OCI-LY7 (cell line): ENCODE measurements at regions not wholly inside any gene's neighbourhood (a gene's known extent, or its start where the extent isn't known, plus 50 kb on each side); places are given as distances from the start of the nearest gene placed in this dataset.

Source experiments
- BruUV-seq: library from RNA; stranded (reverse); fragments of 400-500 nt; replicated peaks from 2 replicates; lab custom pipeline; 2021; lab: Mats Ljungman, UMichigan
- CTCF ChIA-PET: fragments of 300-600 bp; sonication (Branson Sonifier 250); formaldehyde crosslinking; loops from one replicate; lab custom pipeline; 2022; ENCODE audit warnings: antibody characterized with exemption; ENCODE audit not compliant: unreplicated experiment; lab: Charles Lee
- POLR2A ChIA-PET: fragments of 300-600 bp; sonication (Branson Sonifier 250); formaldehyde crosslinking; loops from one replicate; lab custom pipeline; 2022; ENCODE audit warnings: antibody characterized with exemption; lab: Charles Lee
- DNase-seq: peaks from one replicate; pipeline ENCODE4 v3.0.0-alpha.2; 2015; ENCODE audit warnings: low spot score
- H2AFZ ChIP-seq: fragments of 200-600 bp; sonication (generic), shearing (Covaris generic); 2 replicates; pipeline ENCODE4 v1.6.1; 2014; ENCODE audit warnings: mild to moderate bottlenecking, antibody characterized with exemption, low read length, moderate library complexity
- H3K27ac ChIP-seq: fragments of 200-600 bp; sonication (generic); 2 replicates; pipeline ENCODE4 v1.5.1; 2014; ENCODE audit warnings: mixed run types, low read depth, mild to moderate bottlenecking, moderate library complexity, low read length, inconsistent platforms; ENCODE audit not compliant: poor library complexity, severe bottlenecking
- H3K36me3 ChIP-seq: fragments of 200-600 bp; sonication (generic); 2 replicates; pipeline ENCODE4 v1.6.1; 2014; ENCODE audit warnings: mild to moderate bottlenecking, antibody characterized with exemption, low read length, moderate library complexity, mixed read lengths; ENCODE audit not compliant: insufficient read depth
- H3K4me1 ChIP-seq: fragments of 200-600 bp; sonication (generic); 2 replicates; pipeline ENCODE4 v1.5.1; 2014; ENCODE audit warnings: mild to moderate bottlenecking, low read length; ENCODE audit not compliant: insufficient read depth, poor library complexity, severe bottlenecking
- H3K4me2 ChIP-seq: fragments of 200-600 bp; sonication (generic); 2 replicates; pipeline ENCODE4 v1.6.1; 2014; ENCODE audit warnings: mild to moderate bottlenecking, low read length
- H3K4me3 ChIP-seq: fragments of 200-600 bp; sonication (generic); 2 replicates; pipeline ENCODE4 v1.5.1; 2014; ENCODE audit warnings: mild to moderate bottlenecking, low read depth, low read length; ENCODE audit not compliant: poor library complexity, severe bottlenecking
- H3K79me2 ChIP-seq: fragments of 200-600 bp; sonication (generic); 2 replicates; pipeline ENCODE4 v1.6.1; 2016; ENCODE audit warnings: low read depth, mild to moderate bottlenecking, low read length, moderate library complexity, mixed read lengths; ENCODE audit not compliant: insufficient read depth
- H3K9me2 ChIP-seq: fragments of 200-600 bp; sonication (generic); 2 replicates; pipeline ENCODE4 v1.6.1; 2016; ENCODE audit warnings: mild to moderate bottlenecking, low read length, mixed read lengths; ENCODE audit not compliant: insufficient read depth
- H3K9me3 ChIP-seq: fragments of 200-600 bp; sonication (generic); 2 replicates; pipeline ENCODE4 v1.6.1; 2014; ENCODE audit warnings: mild to moderate bottlenecking, mixed run types, low read length, mixed read lengths
- H4K20me1 ChIP-seq: fragments of 200-600 bp; sonication (generic); 2 replicates; pipeline ENCODE4 v1.6.1; 2014; ENCODE audit warnings: mild to moderate bottlenecking, antibody characterized with exemption, low read length, moderate library complexity, mixed read lengths; ENCODE audit not compliant: insufficient read depth
- EZH2phosphoT487 ChIP-seq: fragments of 200-600 bp; sonication (generic); IDR thresholded peaks from 2 replicates; pipeline ENCODE4 v1.6.1; 2018; ENCODE audit warnings: low read depth, borderline replicate concordance, mild to moderate bottlenecking, mixed run types, antibody characterized with exemption, low read length, moderate library complexity, mixed read lengths
- intact Hi-C: fragments of 100-400 bp; cut with micrococcal nuclease; formaldehyde crosslinking; loops from one replicate; pipeline ENCODE4 v1.10.0; 2022; ENCODE audit not compliant: unreplicated experiment
- TF ChIP-seq, protein P1 (sequence below): fragments of 200-600 bp; sonication (generic); conservative IDR thresholded peaks from 2 replicates; pipeline ENCODE4 v1.5.1; 2014; ENCODE audit warnings: mild to moderate bottlenecking, antibody characterized with exemption, low read length, moderate library complexity, mixed read lengths

DNA sequence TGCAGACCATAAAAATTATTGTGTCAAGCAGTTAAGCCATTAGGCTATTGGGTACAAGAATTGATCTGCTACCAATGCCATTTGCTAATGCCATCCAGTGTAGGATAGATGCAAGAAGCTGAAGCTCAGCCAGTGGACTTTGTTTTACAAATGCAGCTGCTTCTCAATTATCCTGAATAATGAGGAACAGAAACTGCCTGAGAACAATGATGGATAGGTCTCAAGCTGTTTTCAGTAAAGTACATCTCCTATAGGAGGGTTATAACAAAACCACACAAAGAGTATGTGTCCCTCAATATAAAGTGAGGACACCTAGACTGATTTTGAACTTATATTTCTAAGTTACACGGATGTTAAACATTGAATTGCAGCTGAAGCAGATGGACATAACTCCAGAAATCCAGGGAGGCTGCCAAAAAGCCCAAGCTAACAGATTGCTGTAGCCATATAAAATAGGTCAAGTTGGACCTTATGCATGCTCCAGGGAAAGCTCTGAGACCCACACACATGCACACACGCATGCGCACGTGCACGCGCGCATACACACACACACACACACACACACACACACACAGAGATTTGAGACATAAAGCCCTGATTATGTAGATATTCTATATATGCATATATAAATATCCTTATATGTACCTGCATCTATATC, 482.7 kb upstream of the CD180 start:
- no peaks in the 10 kb centered on the region for H3K79me2 ChIP-seq
- no peak overlapping the region for H3K4me2 ChIP-seq
- no peaks in the 10 kb centered on the region for H4K20me1 ChIP-seq
- no peak overlapping the region for H3K4me3 ChIP-seq
- no peaks in the 10 kb centered on the region for H3K9me3 ChIP-seq
- H3K9me2 ChIP-seq, result no peaks in the 10 kb centered on the region
- no peaks in the 10 kb centered on the region for H3K36me3 ChIP-seq
- no peak overlapping the region for H2AFZ ChIP-seq
- no peaks in the 10 kb centered on the region for H3K4me1 ChIP-seq
- BruUV-seq, result no TSS peak
- intact Hi-C loops, result no loop called here
- TF ChIP-seq EZH2phosphoT487, result no peak
- TF ChIP-seq, protein P1, sequence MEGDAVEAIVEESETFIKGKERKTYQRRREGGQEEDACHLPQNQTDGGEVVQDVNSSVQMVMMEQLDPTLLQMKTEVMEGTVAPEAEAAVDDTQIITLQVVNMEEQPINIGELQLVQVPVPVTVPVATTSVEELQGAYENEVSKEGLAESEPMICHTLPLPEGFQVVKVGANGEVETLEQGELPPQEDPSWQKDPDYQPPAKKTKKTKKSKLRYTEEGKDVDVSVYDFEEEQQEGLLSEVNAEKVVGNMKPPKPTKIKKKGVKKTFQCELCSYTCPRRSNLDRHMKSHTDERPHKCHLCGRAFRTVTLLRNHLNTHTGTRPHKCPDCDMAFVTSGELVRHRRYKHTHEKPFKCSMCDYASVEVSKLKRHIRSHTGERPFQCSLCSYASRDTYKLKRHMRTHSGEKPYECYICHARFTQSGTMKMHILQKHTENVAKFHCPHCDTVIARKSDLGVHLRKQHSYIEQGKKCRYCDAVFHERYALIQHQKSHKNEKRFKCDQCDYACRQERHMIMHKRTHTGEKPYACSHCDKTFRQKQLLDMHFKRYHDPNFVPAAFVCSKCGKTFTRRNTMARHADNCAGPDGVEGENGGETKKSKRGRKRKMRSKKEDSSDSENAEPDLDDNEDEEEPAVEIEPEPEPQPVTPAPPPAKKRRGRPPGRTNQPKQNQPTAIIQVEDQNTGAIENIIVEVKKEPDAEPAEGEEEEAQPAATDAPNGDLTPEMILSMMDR, result no peak
- ChIA-PET CTCF (no interaction called here), POLR2A (interaction anchor here (0.6 kb wide), 1 partner anchor 619 kb away, joined by 4 read pairs; no protein-coding TSS in a partner anchor)
- peak; percentile 2 for DNase-seq
- H3K27ac ChIP-seq, result no peak overlapping the region

GRCh38 chr5:67678594-67678993, 482.0 kb upstream of the CD180 start:
- Histone ChIP-seq H3K9me3 (no peaks in the 10 kb centered on the region), H3K4me2 (no peak overlapping the region), H3K4me1 (no peaks in the 10 kb centered on the region), H4K20me1 (no peaks in the 10 kb centered on the region), H3K79me2 (no peaks in the 10 kb centered on the region), H3K9me2 (no peaks in the 10 kb centered on the region), H3K27ac (no peak overlapping the region), H3K36me3 (no peaks in the 10 kb centered on the region), H3K4me3 (no peak overlapping the region), H2AFZ (no peak overlapping the region)
- no peak for TF ChIP-seq EZH2phosphoT487
- TF ChIP-seq, protein P1, result no peak
- ChIA-PET CTCF (no interaction called here), POLR2A (interaction anchor here (0.7 kb wide), 1 partner anchor 54 kb away, joined by 3 read pairs; no protein-coding TSS in a partner anchor)
- no TSS peak for BruUV-seq
- intact Hi-C loops, result no loop called here
- DNase-seq, result no peak

DNA sequence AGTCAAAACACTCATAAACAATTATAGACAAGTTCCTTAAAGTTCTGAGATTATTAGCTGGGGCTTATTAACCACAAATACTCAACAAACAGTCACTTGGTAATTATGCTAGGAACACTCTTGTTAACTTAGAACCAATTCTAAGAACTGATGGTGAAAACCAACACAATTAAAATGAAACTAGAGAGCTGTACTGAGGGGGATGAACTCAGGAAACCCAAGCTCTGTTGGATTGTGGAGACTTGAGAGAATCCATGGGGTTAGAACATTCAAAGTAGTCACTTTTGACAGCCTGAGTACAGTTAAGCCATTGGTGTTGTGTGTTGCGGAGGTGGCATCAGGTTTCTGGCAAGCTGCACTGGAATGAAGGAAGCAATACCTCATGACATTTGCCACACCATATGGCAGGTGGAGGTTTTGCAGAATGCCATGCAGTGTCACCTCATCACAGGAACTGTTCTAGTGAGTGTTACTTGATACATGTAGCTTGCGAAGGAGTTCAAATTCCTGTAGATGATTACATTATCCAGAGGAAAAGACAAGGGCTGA, 480.9 kb upstream of the CD180 start:
- Histone ChIP-seq H3K79me2 (no peaks in the 10 kb centered on the region), H3K9me2 (no peaks in the 10 kb centered on the region), H3K4me1 (no peaks in the 10 kb centered on the region), H3K4me2 (no peak overlapping the region), H3K27ac (no peak overlapping the region), H3K36me3 (no peaks in the 10 kb centered on the region), H2AFZ (no peak overlapping the region), H3K9me3 (no peaks in the 10 kb centered on the region), H3K4me3 (no peak overlapping the region), H4K20me1 (no peaks in the 10 kb centered on the region)
- ChIA-PET CTCF (no interaction called here), POLR2A (interaction anchor here (0.6 to 0.7 kb wide), 2 partner anchors 53 to 95 kb away, joined by 3 to 7 read pairs; no protein-coding TSS in a partner anchor)
- DNase-seq, result no peak
- TF ChIP-seq, protein P1, result no peak
- TF ChIP-seq EZH2phosphoT487, result no peak
- intact Hi-C loops, result no loop called here
- BruUV-seq, result no TSS peak
